Prostate gland (tissue), 2 donors: ENCODE measurements at regions not wholly inside any gene's neighbourhood (a gene's known extent, or its start where the extent isn't known, plus 50 kb on each side); places are given as distances from the start of the nearest gene placed in this dataset.

Experiments
- CTCF ChIP-seq, 4 experiments: fragments of 200-600 bp in 2 of 4; fragments of 450-650 bp in 2 of 4; sonication (generic) in 2 of 4; IDR thresholded peaks; 1 replicate in 3 of 4; 2 replicates in 1 of 4; pipeline ENCODE4 v1.5.1; 2016 to 2019; ENCODE audit warnings: antibody characterized with exemption in 4 of 4, mild to moderate bottlenecking in 2 of 4, moderate library complexity in 2 of 4
- POLR2A ChIP-seq: fragments of 450-650 bp; IDR thresholded peaks from one replicate; pipeline ENCODE4 v1.6.1; 2016; ENCODE audit warnings: antibody characterized with exemption, mild to moderate bottlenecking
- POLR2AphosphoS5 ChIP-seq: sonication (generic); formaldehyde crosslinking; IDR thresholded peaks from one replicate; pipeline ENCODE4 v1.6.1; 2017; ENCODE audit warnings: antibody characterized with exemption

- TF ChIP-seq CTCF (IDR thresholded peaks at IDR 0.05) = no peak
- TF ChIP-seq POLR2A = no peak
- TF ChIP-seq POLR2AphosphoS5 = no peak
These were observed 208.0 kb upstream of the PHACTR1 start for GRCh38 chr6:12508553-12508952.
